IPS-18a (cell line): ENCODE measurements at regions not wholly inside any gene's neighbourhood (a gene's known extent, or its start where the extent isn't known, plus 50 kb on each side); places are given as distances from the start of the nearest gene placed in this dataset.

ENCODE experiments used
- H3K27ac ChIP-seq: one replicate; pipeline ENCODE4 v1.5.1; 2013; ENCODE audit warnings: low read length
- H3K27me3 ChIP-seq: one replicate; pipeline ENCODE4 v1.6.1; 2013; ENCODE audit warnings: mild to moderate bottlenecking, low read length; ENCODE audit not compliant: control insufficient read depth, insufficient read depth
- H3K36me3 ChIP-seq: one replicate; pipeline ENCODE4 v1.6.1; 2013; ENCODE audit warnings: low read depth, low read length; ENCODE audit not compliant: control insufficient read depth
- H3K4me1 ChIP-seq: one replicate; pipeline ENCODE4 v1.6.1; 2013; ENCODE audit warnings: low read depth, low read length; ENCODE audit not compliant: control insufficient read depth
- H3K4me3 ChIP-seq: one replicate; pipeline ENCODE4 v1.5.1; 2013; ENCODE audit warnings: low read length
- H3K9ac ChIP-seq: one replicate; pipeline ENCODE4 v1.6.1; 2013; ENCODE audit warnings: mild to moderate bottlenecking, low read length, moderate library complexity
- H3K9me3 ChIP-seq: one replicate; pipeline ENCODE4 v1.6.1; 2013; ENCODE audit warnings: low read depth, low read length; ENCODE audit not compliant: control insufficient read depth

GRCh38 chr2:39515273-39515896, 78.3 kb upstream of the MAP4K3 start:
- no peak overlapping the region for H3K4me3 ChIP-seq
- no peak overlapping the region for H3K9ac ChIP-seq
- peaks cover 39% of the 10 kb centered on the region for H3K4me1 ChIP-seq
- no peaks in the 10 kb centered on the region for H3K9me3 ChIP-seq
- no peak overlapping the region for H3K27ac ChIP-seq
- no peaks in the 10 kb centered on the region for H3K27me3 ChIP-seq
- no peaks in the 10 kb centered on the region for H3K36me3 ChIP-seq

- no peaks in the 10 kb centered on the region for H3K36me3 ChIP-seq
- H3K4me3 ChIP-seq, result no peak overlapping the region
- no peaks in the 10 kb centered on the region for H3K27me3 ChIP-seq
- no peaks in the 10 kb centered on the region for H3K9me3 ChIP-seq
- H3K4me1 ChIP-seq, result peaks cover 39% of the 10 kb centered on the region
- no peak overlapping the region for H3K9ac ChIP-seq
- H3K27ac ChIP-seq, result no peak overlapping the region
Observed at GRCh38 chr2:39515897-39516346, 78.8 kb upstream of the MAP4K3 start.

- peaks cover under 1% of the 10 kb centered on the region for H3K9me3 ChIP-seq
- peak overlapping the region; percentile 0 for H3K4me3 ChIP-seq
- H3K27me3 ChIP-seq, result no peaks in the 10 kb centered on the region
- H3K36me3 ChIP-seq, result no peaks in the 10 kb centered on the region
- peak overlapping the region; percentile 2 for H3K27ac ChIP-seq
- H3K4me1 ChIP-seq, result peaks cover 39% of the 10 kb centered on the region
- H3K9ac ChIP-seq, result no peak overlapping the region
Observed at GRCh38 chr2:39516347-39517101, 79.4 kb upstream of the MAP4K3 start.

GRCh38 chr2:39517102-39517436, 80.0 kb upstream of the MAP4K3 start:
- peak overlapping the region; percentile 0 for H3K4me3 ChIP-seq
- no peaks in the 10 kb centered on the region for H3K27me3 ChIP-seq
- H3K36me3 ChIP-seq, result no peaks in the 10 kb centered on the region
- H3K4me1 ChIP-seq, result peaks cover 34% of the 10 kb centered on the region
- peaks cover 6% of the 10 kb centered on the region for H3K9me3 ChIP-seq
- no peak overlapping the region for H3K9ac ChIP-seq
- peak overlapping the region; percentile 2 for H3K27ac ChIP-seq

- Histone ChIP-seq H3K27me3 (no peaks in the 10 kb centered on the region), H3K4me3 (no peak overlapping the region), H3K9ac (no peak overlapping the region), H3K4me1 (peaks cover 32% of the 10 kb centered on the region), H3K9me3 (peaks cover 7% of the 10 kb centered on the region), H3K36me3 (no peaks in the 10 kb centered on the region), H3K27ac (no peak overlapping the region)
Observed at GRCh38 chr2:39517622-39518021, 80.5 kb upstream of the MAP4K3 start.

- Histone ChIP-seq H3K36me3 (no peaks in the 10 kb centered on the region), H3K4me1 (peaks cover 23% of the 10 kb centered on the region), H3K4me3 (no peak overlapping the region), H3K9ac (no peak overlapping the region), H3K9me3 (peaks cover 7% of the 10 kb centered on the region), H3K27me3 (no peaks in the 10 kb centered on the region), H3K27ac (no peak overlapping the region)
Observed at GRCh38 chr2:39519886-39520285, 82.8 kb upstream of the MAP4K3 start.

GRCh38 chr2:39521876-39522517, 84.9 kb upstream of the MAP4K3 start:
- Histone ChIP-seq H3K4me3 (no peak overlapping the region), H3K9ac (no peak overlapping the region), H3K9me3 (peaks cover 7% of the 10 kb centered on the region), H3K27ac (no peak overlapping the region), H3K27me3 (no peaks in the 10 kb centered on the region), H3K36me3 (no peaks in the 10 kb centered on the region), H3K4me1 (peaks cover 4% of the 10 kb centered on the region)

- no peak overlapping the region for H3K27ac ChIP-seq
- H3K4me1 ChIP-seq, result no peaks in the 10 kb centered on the region
- no peaks in the 10 kb centered on the region for H3K27me3 ChIP-seq
- H3K36me3 ChIP-seq, result no peaks in the 10 kb centered on the region
- no peak overlapping the region for H3K4me3 ChIP-seq
- no peak overlapping the region for H3K9ac ChIP-seq
- H3K9me3 ChIP-seq, result peaks cover 7% of the 10 kb centered on the region
Observed at GRCh38 chr2:39522518-39522877, 85.4 kb upstream of the MAP4K3 start.

GRCh38 chr2:39523308-39524044, 86.4 kb upstream of the MAP4K3 start:
- H3K27me3 ChIP-seq, result no peaks in the 10 kb centered on the region
- no peak overlapping the region for H3K27ac ChIP-seq
- H3K4me3 ChIP-seq, result no peak overlapping the region
- no peaks in the 10 kb centered on the region for H3K36me3 ChIP-seq
- no peaks in the 10 kb centered on the region for H3K4me1 ChIP-seq
- H3K9ac ChIP-seq, result no peak overlapping the region
- H3K9me3 ChIP-seq, result peaks cover 7% of the 10 kb centered on the region

GRCh38 chr2:39524061-39524460, 87.0 kb upstream of the MAP4K3 start:
- Histone ChIP-seq H3K27me3 (no peaks in the 10 kb centered on the region), H3K36me3 (no peaks in the 10 kb centered on the region), H3K27ac (no peak overlapping the region), H3K4me1 (no peaks in the 10 kb centered on the region), H3K9ac (no peak overlapping the region), H3K4me3 (no peak overlapping the region), H3K9me3 (peaks cover 7% of the 10 kb centered on the region)

- Histone ChIP-seq H3K4me1 (no peaks in the 10 kb centered on the region), H3K27ac (no peak overlapping the region), H3K36me3 (no peaks in the 10 kb centered on the region)
Observed at GRCh38 chr2:39524756-39525635, 87.9 kb upstream of the MAP4K3 start.

More at GRCh38 chr2:39524756-39525635, 87.9 kb upstream of the MAP4K3 start:
- Histone ChIP-seq H3K9ac (no peak overlapping the region), H3K9me3 (peaks cover 7% of the 10 kb centered on the region), H3K27me3 (no peaks in the 10 kb centered on the region), H3K4me3 (no peak overlapping the region)
